ENCODE measurements at regions not wholly inside any gene's neighbourhood (a gene's known extent, or its start where the extent isn't known, plus 50 kb on each side); places are given as distances from the start of the nearest gene placed in this dataset.

- TF ChIP-seq CTCF (conservative IDR thresholded peaks at IDR 0.05; ENCODE audit: low read length): no peak
- no peak for DNase-seq (ENCODE audit: low read depth)
- no peak overlapping the region for H3K4me3 ChIP-seq (ENCODE audit: low read length)
Observed at GRCh38 chr13:80989241-80989640, 648.3 kb upstream of the SPRY2 start.

GRCh38 chr13:80988391-80989151 is 647.6 kb upstream of the SPRY2 start:
- no peak overlapping the region for H3K4me3 ChIP-seq (ENCODE audit: low read length)
- no peak for TF ChIP-seq CTCF (conservative IDR thresholded peaks at IDR 0.05; ENCODE audit: low read length)
- DNase-seq (ENCODE audit: low read depth): no peak

- no peak overlapping the region for H3K4me3 ChIP-seq (ENCODE audit: low read length)
- peak; percentile 84 for TF ChIP-seq CTCF (conservative IDR thresholded peaks at IDR 0.05; ENCODE audit: low read length)
- peak; percentile 62 for DNase-seq (ENCODE audit: low read depth)
Observed at GRCh38 chr13:80979035-80979641, 638.2 kb upstream of the SPRY2 start.

GRCh38 chr13:80977168-80977567 is 636.2 kb upstream of the SPRY2 start:
- H3K4me3 ChIP-seq (ENCODE audit: low read length): no peak overlapping the region
- TF ChIP-seq CTCF (conservative IDR thresholded peaks at IDR 0.05; ENCODE audit: low read length): no peak
- no peak for DNase-seq (ENCODE audit: low read depth)

- DNase-seq (ENCODE audit: low read depth): no peak
- H3K4me3 ChIP-seq (ENCODE audit: low read length): no peak overlapping the region
- TF ChIP-seq CTCF (conservative IDR thresholded peaks at IDR 0.05; ENCODE audit: low read length): no peak
Observed at GRCh38 chr13:80975903-80976302, 635.0 kb upstream of the SPRY2 start.

GRCh38 chr13:80973721-80974120 is 632.8 kb upstream of the SPRY2 start:
- no peak for TF ChIP-seq CTCF (conservative IDR thresholded peaks at IDR 0.05; ENCODE audit: low read length)
- DNase-seq (ENCODE audit: low read depth): no peak
- no peak overlapping the region for H3K4me3 ChIP-seq (ENCODE audit: low read length)

- TF ChIP-seq CTCF (conservative IDR thresholded peaks at IDR 0.05; ENCODE audit: low read length): no peak
- H3K4me3 ChIP-seq (ENCODE audit: low read length): no peak overlapping the region
- DNase-seq (ENCODE audit: low read depth): no peak
Observed at GRCh38 chr13:80972857-80973478, 632.0 kb upstream of the SPRY2 start.

Measured in AG10803 (cell line).